Endodermal cell (in vitro differentiated cells): ENCODE measurements at regions not wholly inside any gene's neighbourhood (a gene's known extent, or its start where the extent isn't known, plus 50 kb on each side); places are given as distances from the start of the nearest gene placed in this dataset.

Experiments used
- DNase-seq: peaks from one replicate; pipeline ENCODE4 v3.0.0-alpha.2; 2017
- H3K27ac ChIP-seq: 2 replicates; pipeline ENCODE4 v1.5.1; 2013; ENCODE audit warnings: mild to moderate bottlenecking, low read depth, low read length, moderate library complexity
- H3K27me3 ChIP-seq: 2 replicates; pipeline ENCODE4 v1.6.1; 2013; ENCODE audit warnings: mild to moderate bottlenecking, low read length, moderate library complexity; ENCODE audit not compliant: insufficient read depth, control insufficient read depth, poor library complexity, severe bottlenecking
- H3K36me3 ChIP-seq: 2 replicates; pipeline ENCODE4 v1.7.0; 2013; ENCODE audit warnings: mild to moderate bottlenecking, low read length, moderate library complexity; ENCODE audit not compliant: control insufficient read depth, insufficient read depth
- H3K4me1 ChIP-seq: one replicate; pipeline ENCODE4 v1.7.0; 2013; ENCODE audit warnings: low read length; ENCODE audit not compliant: control insufficient read depth, insufficient read depth
- H3K4me3 ChIP-seq: 2 replicates; pipeline ENCODE4 v1.5.1; 2013; ENCODE audit warnings: mild to moderate bottlenecking, low read length, moderate library complexity
- H3K9ac ChIP-seq: 2 replicates; pipeline ENCODE4 v1.6.1; 2013; ENCODE audit warnings: mild to moderate bottlenecking, low read length, moderate library complexity; ENCODE audit not compliant: poor library complexity, severe bottlenecking; ENCODE audit errors: extremely low read depth
- H3K9me3 ChIP-seq: 2 replicates; pipeline ENCODE4 v1.6.1; 2013; ENCODE audit warnings: mild to moderate bottlenecking, low read length, moderate library complexity; ENCODE audit not compliant: control insufficient read depth
- H3K27ac Mint-ChIP-seq: 2 replicates; pipeline ENCODE4 v1.8.0; 2020; ENCODE audit warnings: mixed read lengths
- H3K27me3 Mint-ChIP-seq: 2 replicates; pipeline ENCODE4 v1.8.0; 2021; ENCODE audit warnings: mild to moderate bottlenecking, mixed read lengths; ENCODE audit not compliant: insufficient read depth
- H3K36me3 Mint-ChIP-seq: 2 replicates; pipeline ENCODE4 v1.8.0; 2020; ENCODE audit warnings: low read depth, mixed read lengths
- H3K4me1 Mint-ChIP-seq: 2 replicates; pipeline ENCODE4 v1.8.0; 2020; ENCODE audit warnings: mixed read lengths
- H3K4me3 Mint-ChIP-seq: 2 replicates; pipeline ENCODE4 v1.8.0; 2020; ENCODE audit warnings: mild to moderate bottlenecking, moderate library complexity, mixed read lengths
- H3K9me3 Mint-ChIP-seq: 2 replicates; pipeline ENCODE4 v1.8.0; 2020; ENCODE audit warnings: mild to moderate bottlenecking, mixed read lengths
- CTCF ChIP-seq: fragments of 200-600 bp; sonication (generic); conservative IDR thresholded peaks from 2 replicates; pipeline ENCODE4 v1.5.0; 2021; ENCODE audit warnings: antibody characterized with exemption, mild to moderate bottlenecking
- WGBS, 2 experiments: methylation state at CpG; one replicate each; pipeline versions ENCODE4 v1.1.5 to v1.1.7; 2013; ENCODE audit warnings: missing lambda C conversion rate in 2 of 2, mixed read lengths in 1 of 2; ENCODE audit not compliant: insufficient coverage in 1 of 2, insufficient read length in 1 of 2; 5-methylcytosine and 5-hydroxymethylcytosine counted together

GRCh38 chr7:36080843-36081242 is 72.2 kb upstream of the EEPD1 start:
- H3K27me3 Mint-ChIP-seq = peaks cover 13% of the 10 kb centered on the region
- 91 to 100% methylated on average over 1 to 5 of the region's 5 CpGs for WGBS, 2 experiments
- H3K27ac Mint-ChIP-seq = no peak overlapping the region
- Histone ChIP-seq H3K4me3 (no peak overlapping the region), H3K4me1 (peaks cover 9% of the 10 kb centered on the region), H3K27me3 (no peaks in the 10 kb centered on the region), H3K27ac (no peak overlapping the region), H3K9me3 (no peaks in the 10 kb centered on the region), H3K9ac (no peak overlapping the region), H3K36me3 (no peaks in the 10 kb centered on the region)
- H3K36me3 Mint-ChIP-seq = no peaks in the 10 kb centered on the region
- H3K4me3 Mint-ChIP-seq = no peak overlapping the region
- peaks cover 8% of the 10 kb centered on the region for H3K4me1 Mint-ChIP-seq
- H3K9me3 Mint-ChIP-seq = no peaks in the 10 kb centered on the region
- no peak for TF ChIP-seq CTCF
- DNase-seq = no peak

GRCh38 chr7:36082216-36082615 is 70.8 kb upstream of the EEPD1 start:
- Mint-ChIP-seq H3K36me3 (no peaks in the 10 kb centered on the region), H3K27me3 (peaks cover 13% of the 10 kb centered on the region), H3K4me1 (peaks cover 5% of the 10 kb centered on the region), H3K9me3 (no peaks in the 10 kb centered on the region), H3K27ac (no peak overlapping the region), H3K4me3 (no peak overlapping the region)
- Histone ChIP-seq H3K36me3 (no peaks in the 10 kb centered on the region), H3K4me1 (peaks cover 9% of the 10 kb centered on the region), H3K9me3 (no peaks in the 10 kb centered on the region), H3K27ac (no peak overlapping the region), H3K27me3 (no peaks in the 10 kb centered on the region), H3K4me3 (no peak overlapping the region), H3K9ac (no peak overlapping the region)
- TF ChIP-seq CTCF = no peak
- 94 to 97% methylated on average over 2 to 4 of the region's 4 CpGs for WGBS, 2 experiments
- no peak for DNase-seq

GRCh38 chr7:36082910-36083309 is 70.1 kb upstream of the EEPD1 start:
- peaks cover 9% of the 10 kb centered on the region for H3K4me1 ChIP-seq
- DNase-seq = peak; percentile 78
- no peak overlapping the region for H3K9ac ChIP-seq
- H3K9me3 ChIP-seq = peaks cover 4% of the 10 kb centered on the region
- Mint-ChIP-seq H3K27me3 (peaks cover 13% of the 10 kb centered on the region), H3K27ac (no peak overlapping the region), H3K36me3 (no peaks in the 10 kb centered on the region), H3K4me3 (no peak overlapping the region), H3K4me1 (peaks cover 5% of the 10 kb centered on the region), H3K9me3 (no peaks in the 10 kb centered on the region)
- 91% methylated on average over 5 of the region's 5 CpGs; no CpG with 5 or more reads in 1 of the 2 experiments for WGBS, 2 experiments
- H3K4me3 ChIP-seq = no peak overlapping the region
- H3K27ac ChIP-seq = no peak overlapping the region
- H3K27me3 ChIP-seq = no peaks in the 10 kb centered on the region
- no peaks in the 10 kb centered on the region for H3K36me3 ChIP-seq
- peak; percentile 63 for TF ChIP-seq CTCF
